Stimulated activated CD8-positive, alpha-beta memory T cell treated with anti-CD3 and anti-CD28 coated beads, Interleukin-4, amount 100 ng/mL, for 24 hours (primary cell): ENCODE measurements at regions not wholly inside any gene's neighbourhood (a gene's known extent, or its start where the extent isn't known, plus 50 kb on each side); places are given as distances from the start of the nearest gene placed in this dataset.

Source experiments
- DNase-seq: peaks from one replicate; pipeline ENCODE4 v3.0.0-alpha.2; 2020; ENCODE audit warnings: low read depth

DNA sequence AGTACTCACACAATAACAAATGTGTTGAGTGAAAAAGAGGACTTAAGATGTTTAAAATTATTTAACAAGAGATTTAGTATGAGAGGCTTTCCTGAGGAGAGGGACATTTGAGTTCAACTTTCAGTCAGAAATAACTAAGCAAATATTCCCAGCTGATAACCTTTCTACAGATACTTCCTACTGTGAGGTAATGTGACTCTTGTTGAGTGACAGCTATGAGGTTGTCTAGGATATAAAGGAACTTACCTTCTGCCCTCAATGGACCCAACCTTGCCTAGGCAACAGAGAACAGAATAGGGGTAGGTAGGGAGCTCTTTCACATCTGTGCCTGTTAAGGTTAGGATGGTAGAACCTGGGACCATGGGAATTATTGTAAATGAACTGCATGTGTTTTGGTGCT is 54.7 kb downstream of the GLUD2 start:
- no peak for DNase-seq

- DNase-seq = no peak
Observed at GRCh38 chrX:121103381-121103780, 56.0 kb downstream of the GLUD2 start.

- no peak for DNase-seq
Observed at GRCh38 chrX:121106484-121107235, 59.2 kb downstream of the GLUD2 start.

DNA sequence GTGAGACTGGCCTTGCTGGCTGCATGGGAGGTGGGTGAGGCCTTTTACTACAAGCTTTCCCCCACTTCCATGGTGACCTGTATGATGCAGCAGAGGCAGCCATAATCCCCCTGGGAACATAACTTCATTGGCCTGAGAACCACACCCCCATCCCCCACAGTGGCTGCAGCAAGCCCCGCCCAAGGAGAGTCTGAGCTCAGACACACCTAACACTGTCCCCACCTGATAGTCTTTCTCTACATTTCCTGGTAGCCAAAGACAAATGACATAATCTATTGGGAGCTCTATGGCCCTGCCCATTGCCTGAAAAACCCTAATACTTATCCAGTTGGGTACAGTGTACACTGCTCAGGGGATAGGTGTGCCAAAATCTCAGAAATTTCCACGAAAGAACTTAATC is 62.6 kb downstream of the GLUD2 start:
- no peak for DNase-seq

GRCh38 chrX:121110536-121110935 is 63.1 kb downstream of the GLUD2 start:
- no peak for DNase-seq

GRCh38 chrX:121114691-121115090 is 67.3 kb downstream of the GLUD2 start:
- DNase-seq = no peak

DNA sequence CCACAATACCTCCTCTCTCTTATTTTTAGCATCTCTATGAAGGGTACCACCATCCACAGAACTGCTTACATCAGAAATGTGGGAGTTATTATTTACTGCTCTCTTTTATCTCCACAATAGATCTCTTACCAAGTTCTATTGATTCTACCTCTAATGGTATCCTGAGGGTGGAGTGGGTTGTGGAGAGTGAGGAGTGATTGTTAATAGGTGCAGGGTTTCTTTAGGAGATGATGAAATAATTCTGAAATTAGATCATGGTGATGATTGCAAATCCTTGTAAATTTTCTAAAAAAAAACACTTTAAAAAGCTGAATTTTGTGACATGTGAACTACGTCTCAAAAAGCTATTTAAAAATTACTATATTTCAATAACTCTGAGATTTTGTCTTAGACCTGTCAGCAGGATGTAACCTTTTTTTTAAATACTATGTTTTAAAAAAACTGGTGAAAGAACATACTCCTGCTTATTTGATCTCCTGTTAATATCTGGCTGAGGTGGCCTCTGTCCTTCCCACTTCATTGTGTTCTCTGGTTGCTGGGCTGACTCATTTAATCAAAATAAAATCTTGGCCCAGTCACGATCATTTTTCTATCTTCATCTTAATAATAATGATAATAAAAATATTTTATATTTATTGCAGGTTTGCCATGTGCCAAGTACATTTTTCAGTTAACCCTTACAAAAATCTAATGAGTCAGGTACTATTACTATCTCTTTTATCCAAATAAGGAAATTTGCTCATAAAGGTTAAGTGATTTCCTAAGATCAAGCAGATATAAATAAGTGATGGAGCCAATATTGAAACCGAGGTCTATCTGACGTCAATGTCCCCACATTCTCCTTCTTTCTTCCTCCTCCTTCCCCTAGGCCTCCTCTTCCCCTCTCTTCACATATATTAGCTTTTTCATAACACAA is 73.5 kb downstream of the GLUD2 start:
- DNase-seq = no peak

- no peak for DNase-seq
Observed at GRCh38 chrX:121122332-121122731, 74.9 kb downstream of the GLUD2 start.

DNA sequence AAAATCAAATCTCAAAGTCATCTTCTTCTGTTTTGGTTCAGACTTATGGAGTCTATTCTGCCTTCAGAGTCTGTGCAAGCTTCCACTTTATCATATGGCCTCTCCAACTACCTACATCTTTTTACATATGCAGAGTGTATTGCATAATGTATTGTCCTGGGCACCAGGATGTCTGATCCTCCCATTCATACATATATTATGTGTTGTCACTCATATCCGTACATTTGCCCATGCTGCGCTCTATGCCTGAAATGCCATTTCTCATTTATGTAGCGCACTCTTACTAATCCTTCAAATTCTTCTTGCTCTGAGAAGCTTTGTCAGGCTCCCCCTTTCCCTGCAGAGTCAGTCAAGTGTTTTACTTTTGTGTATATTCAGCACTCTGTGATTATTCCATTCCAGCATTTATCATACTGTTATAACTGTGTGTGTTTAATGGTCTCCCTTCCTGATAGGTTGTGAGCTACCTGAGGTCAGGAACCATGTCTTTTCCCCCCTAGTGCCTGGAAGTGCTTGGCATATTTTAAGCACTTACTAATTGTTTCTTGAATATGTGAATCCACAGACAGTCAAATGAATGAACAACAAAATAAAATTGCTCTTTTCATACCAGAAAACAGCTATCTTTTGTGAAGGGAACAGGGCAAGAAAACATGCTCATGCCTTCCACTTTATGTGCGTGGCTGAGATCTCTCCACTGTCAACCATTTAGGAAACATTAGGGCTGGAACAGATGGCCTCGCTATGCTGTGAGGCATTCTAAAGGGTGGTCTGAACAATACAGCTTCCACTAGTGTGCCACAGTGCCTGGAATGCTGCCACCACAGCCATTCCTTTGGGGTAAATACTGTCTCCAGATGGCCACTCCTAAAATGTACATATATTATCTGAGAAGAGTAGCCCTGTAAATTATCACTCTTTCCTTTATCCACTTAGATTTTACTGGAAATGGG is 81.8 kb downstream of the GLUD2 start:
- no peak for DNase-seq

DNA sequence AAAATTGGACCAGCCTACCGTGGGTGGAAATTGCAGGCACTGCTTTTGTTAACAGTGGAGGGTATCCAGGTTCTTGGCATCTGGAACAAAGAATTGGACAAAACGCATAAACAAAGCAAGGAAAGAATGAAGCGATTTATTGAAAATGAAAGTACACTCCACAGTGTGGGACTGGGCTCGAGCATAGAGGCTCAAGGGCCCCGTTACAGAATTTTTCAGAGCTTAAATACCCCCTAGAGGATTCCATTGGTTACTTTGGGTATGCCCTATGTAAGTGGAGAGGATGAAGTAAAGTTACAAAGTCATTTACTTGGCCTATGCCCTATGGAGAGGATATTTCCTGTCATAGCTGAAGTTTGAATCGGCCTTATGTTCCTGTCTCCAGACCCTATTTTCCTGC is 85.3 kb downstream of the GLUD2 start:
- no peak for DNase-seq

DNA sequence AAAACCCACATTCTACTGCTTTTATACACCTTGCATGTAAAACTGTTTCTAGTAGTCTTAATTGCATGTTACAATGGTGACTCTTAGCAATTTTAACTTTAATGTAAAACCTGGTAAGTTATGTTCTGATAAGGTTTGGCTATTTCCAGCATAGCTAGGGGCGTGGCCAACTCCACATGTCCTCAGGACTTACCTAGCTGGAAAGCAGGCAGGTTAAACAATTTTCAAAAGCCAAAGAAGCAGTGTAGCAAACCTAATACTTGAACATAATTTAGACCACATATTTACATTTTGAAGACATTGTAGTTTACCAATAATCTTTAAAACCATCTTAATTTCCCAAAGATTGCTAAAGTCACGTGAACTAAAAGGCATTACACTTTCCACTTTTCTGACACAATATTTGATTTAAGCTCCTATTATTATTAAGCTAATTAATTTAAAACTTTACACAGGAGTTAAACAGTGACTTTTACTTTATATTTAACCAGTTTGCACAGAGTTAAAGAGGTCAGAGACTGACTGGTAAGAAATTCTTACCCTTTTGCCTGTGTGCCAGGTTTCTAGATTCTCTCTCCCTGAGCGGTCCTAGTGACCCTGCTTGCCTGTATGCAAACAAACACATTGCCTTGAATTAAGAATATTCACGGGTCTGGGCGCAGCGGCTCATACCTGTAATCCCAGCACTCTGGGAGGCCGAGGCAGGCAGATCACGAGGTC is 88.2 kb downstream of the GLUD2 start:
- DNase-seq = no peak

DNA sequence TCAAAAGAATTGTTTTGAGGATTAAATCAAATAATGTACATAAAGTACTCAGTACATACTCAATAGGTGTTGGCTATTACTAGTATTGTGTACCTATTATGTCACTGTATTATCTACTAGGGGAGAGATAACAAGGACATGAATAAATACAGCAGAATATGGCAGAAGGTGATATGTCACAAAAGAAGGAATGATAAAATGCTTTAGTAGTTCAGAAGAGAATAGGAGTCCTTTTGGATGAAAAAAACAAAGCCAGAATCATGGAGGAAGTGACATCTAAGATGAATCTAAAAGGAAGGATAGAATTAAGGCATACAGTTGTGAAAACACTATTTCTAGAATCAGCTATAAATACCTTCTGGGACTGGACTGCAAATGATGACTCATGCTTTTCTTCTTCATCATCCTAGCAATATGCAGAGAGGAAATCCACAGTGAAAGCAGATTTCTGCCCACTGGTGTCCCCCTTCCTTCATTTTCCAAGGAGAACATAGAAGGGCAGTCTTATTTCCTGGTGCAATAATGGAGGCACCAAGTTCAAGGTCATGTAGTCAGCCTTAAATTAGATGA is 98.7 kb downstream of the GLUD2 start:
- DNase-seq = no peak

- DNase-seq = no peak
Observed at GRCh38 chrX:121150217-121150616, 102.8 kb downstream of the GLUD2 start.

GRCh38 chrX:121151293-121151692 is 103.9 kb downstream of the GLUD2 start:
- no peak for DNase-seq

DNA sequence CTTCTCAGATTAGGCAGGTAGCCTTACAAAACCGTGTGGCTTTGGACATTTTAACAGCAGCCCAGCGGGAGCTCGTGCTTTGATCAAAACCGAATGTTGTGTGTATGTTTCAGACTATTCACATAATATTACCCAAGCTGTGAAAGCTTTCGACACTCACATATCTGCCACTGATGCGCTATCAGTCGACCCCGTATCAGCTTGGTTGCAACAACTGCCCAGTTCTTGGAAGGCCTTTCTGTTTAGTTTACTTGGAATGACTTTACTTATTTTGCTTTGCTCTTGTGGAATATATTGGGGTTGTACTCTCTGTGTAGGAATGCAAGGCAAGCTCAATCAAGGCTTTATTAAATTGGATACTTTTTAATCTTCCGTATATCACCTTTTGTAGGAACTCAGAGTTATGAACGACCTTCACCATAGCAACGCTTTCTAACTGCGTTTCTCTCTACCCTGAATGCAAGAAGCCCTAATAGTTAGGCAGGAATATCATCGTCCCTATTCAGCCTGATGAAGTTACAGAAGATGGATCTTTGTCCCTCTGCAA is 107.5 kb downstream of the GLUD2 start:
- no peak for DNase-seq

DNA sequence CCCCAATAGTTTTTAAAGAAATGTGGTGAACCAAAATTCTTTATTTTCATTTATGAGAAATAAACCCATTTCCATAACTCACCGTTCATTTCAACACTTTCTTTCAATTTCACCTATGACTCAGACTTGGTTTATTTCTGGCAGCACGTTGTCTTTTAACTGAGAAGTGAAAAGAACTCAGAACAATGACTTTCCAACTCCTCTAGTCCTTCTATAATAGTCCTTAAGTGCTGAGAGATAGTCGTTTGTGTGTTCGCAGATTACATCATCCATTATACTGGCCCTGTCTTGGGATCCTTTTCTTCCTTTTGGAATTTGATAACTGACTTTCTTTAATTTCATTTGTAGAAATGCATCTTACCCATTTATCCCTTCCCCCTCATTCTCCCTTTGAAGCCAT is 113.6 kb downstream of the GLUD2 start:
- DNase-seq = no peak

DNA sequence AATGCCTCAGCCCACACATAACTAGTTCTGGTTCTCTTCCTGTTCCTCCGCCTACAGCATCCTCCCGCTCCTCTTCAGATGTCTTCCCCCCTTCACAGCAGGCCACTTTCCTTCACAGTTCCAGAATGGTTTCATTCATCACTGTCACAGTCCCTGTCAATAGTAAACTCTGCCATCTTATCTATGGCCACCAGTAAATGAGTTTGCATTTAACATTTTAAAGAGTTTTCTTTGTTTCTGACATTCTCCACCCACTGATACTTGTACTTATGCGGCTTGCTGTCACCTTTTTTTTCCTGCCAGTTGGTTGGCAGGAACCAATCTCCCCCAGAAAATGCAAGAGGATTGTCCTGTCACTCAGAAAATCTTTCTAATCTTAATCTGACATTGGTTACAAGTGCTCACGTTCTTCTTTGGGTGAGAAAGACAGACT is 114.1 kb downstream of the GLUD2 start:
- DNase-seq = no peak

DNA sequence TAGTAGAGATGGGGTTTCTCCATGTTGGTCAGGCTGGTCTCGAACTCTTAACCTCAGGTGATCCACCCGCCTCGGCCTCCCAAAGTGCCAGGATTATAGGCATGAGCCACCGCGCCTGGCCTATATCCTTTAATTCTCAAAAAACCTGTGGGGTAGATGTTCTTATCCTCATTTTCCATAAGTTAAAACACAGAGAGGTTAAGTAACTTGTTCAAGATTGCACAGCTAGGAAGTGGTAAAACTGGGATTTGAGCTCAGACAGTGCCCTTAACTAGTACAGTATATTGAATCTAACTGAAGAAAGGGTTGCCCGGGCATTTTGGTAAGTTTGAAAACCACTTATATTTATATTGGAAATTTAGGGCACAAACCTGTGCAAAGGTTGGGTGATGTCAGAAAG is 116.0 kb downstream of the GLUD2 start:
- no peak for DNase-seq

- DNase-seq = no peak
Observed at GRCh38 chrX:121165930-121166359, 118.5 kb downstream of the GLUD2 start.

DNA sequence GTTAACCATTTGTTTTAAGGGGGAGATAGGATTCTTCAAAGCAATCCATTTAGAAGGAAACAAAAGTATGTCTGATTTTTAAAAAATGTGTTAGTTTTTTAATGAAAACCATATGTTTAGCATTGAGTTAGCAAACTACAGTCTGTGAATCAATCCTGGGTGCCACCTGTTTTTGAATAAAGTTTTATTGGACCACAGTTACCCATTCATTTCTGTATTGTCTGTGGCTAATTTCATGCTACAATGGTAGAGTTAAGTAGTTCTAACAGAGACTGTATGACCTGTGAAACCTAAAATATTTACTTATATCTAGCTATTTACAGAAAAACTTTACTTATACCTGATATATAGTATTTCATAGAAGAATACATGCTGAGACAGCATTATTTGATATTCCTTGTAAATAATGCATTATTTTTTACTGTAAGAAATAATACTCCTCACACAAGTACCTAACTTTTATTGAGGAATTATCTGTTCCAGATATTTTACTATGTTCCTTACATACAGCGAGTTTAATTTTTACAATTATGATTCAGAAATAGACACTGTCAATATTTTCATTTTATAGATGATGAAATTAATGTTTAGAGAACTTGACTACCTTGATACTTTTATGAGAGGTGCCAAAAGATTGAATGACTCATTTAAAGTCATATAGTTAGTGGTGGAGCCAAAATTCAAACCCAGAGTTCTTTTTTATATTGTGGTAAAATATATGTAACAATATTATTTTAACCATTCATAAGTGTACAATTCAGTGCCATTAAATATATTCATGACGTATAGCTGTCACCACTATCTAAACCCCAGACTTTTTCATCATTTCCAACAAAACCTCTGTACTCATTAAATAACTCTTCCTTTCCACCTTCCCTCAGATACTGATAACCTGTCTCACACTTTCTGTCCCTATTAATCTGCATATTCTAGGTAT is 122.0 kb downstream of the GLUD2 start:
- DNase-seq = no peak
